K562 (cell line): ENCODE measurements at regions not wholly inside any gene's neighbourhood (a gene's known extent, or its start where the extent isn't known, plus 50 kb on each side); places are given as distances from the start of the nearest gene placed in this dataset.

ENCODE experiments used
- ATAC-seq: fragments of 200-7000 bp; cut with Tn5 transposase; 3 replicates; pipeline ENCODE4 v1.9.1; 2020; ENCODE audit warnings: moderate library complexity
- BruUV-seq: library from RNA; stranded (reverse); fragments of 400-500 nt; replicated peaks from 2 replicates; lab custom pipeline; 2021; lab: Mats Ljungman, UMichigan
- CTCF ChIA-PET: fragments of 300-600 bp; formaldehyde crosslinking; extraction: SDS; loops from one replicate; lab custom pipeline; 2021; ENCODE audit warnings: low intra/inter-chr PET ratio; lab: Yijun Ruan, JAX
- POLR2A ChIA-PET: fragments of 300-600, 350-650 bp; sonication (Branson Sonifier 250); formaldehyde crosslinking; extraction: SDS; loops from one replicate; lab custom pipeline; 2021; ENCODE audit warnings: antibody characterized with exemption, inconsistent platforms; lab: Yijun Ruan, JAX
- DNase-seq, 4 experiments: peaks; one replicate each; pipeline versions ENCODE4 v3.0.0 to v3.0.0-alpha.2; 2011 to 2018; ENCODE audit warnings: low spot score in 3 of 4, mixed read lengths in 3 of 4; ENCODE audit errors: extremely low read depth in 1 of 4
- FAIRE-seq: peaks from 2 replicates; lab custom pipeline; 2011; peaks lifted over from hg19 to GRCh38; lab: Jason Lieb, UNC
- H2AFZ ChIP-seq: 2 replicates; pipeline ENCODE4 v1.6.0; 2011; ENCODE audit warnings: low read depth, low read length, control low read depth, inconsistent platforms
- H3K27ac ChIP-seq: fragments of 200-600 bp; 3 replicates; pipeline ENCODE4 v1.8.0; 2011; ENCODE audit warnings: low read depth, mild to moderate bottlenecking, control low read depth, inconsistent platforms, low read length, moderate library complexity, mixed read lengths; ENCODE audit errors: extremely low read depth
- H3K27me3 ChIP-seq, 2 experiments: fragments of 300-600 bp in 1 of 2; 2 replicates in 1 of 2; 3 replicates in 1 of 2; pipeline versions ENCODE4 v1.6.0 to v1.8.0; 2011; ENCODE audit warnings: inconsistent platforms in 2 of 2, low read length in 2 of 2, mild to moderate bottlenecking in 1 of 2, mixed read lengths in 1 of 2, moderate library complexity in 1 of 2; ENCODE audit not compliant: control insufficient read depth in 2 of 2, insufficient read depth in 2 of 2
- H3K36me3 ChIP-seq: fragments of 300-600 bp; 3 replicates; pipeline ENCODE4 v1.8.0; 2011; ENCODE audit warnings: mild to moderate bottlenecking, low read length, inconsistent platforms; ENCODE audit not compliant: control insufficient read depth, insufficient read depth
- H3K4me1 ChIP-seq, 2 experiments: fragments of 200-600 bp in 1 of 2; replicated peaks in 1 of 2; 2 replicates in 1 of 2; 3 replicates in 1 of 2; pipeline versions ENCODE4 v1.5.1 to v1.8.0; 2011; ENCODE audit warnings: inconsistent platforms in 2 of 2, low read length in 2 of 2, mild to moderate bottlenecking in 1 of 2, mixed read lengths in 1 of 2, moderate library complexity in 1 of 2; ENCODE audit not compliant: control insufficient read depth in 2 of 2, insufficient read depth in 2 of 2
- H3K4me2 ChIP-seq: 2 replicates; pipeline ENCODE4 v1.6.1; 2011; ENCODE audit warnings: low read length, control low read depth, inconsistent platforms, mixed read lengths; ENCODE audit not compliant: insufficient read depth
- H3K4me3 ChIP-seq: fragments of 200-600 bp; sonication (generic), shearing (Covaris generic); 2 replicates; pipeline ENCODE4 v1.5.1; 2016; ENCODE audit warnings: control low read depth, inconsistent platforms
- H3K79me2 ChIP-seq: fragments of 200-600 bp; 3 replicates; pipeline ENCODE4 v1.8.0; 2011; ENCODE audit warnings: low read length, inconsistent platforms; ENCODE audit not compliant: control insufficient read depth, insufficient read depth
- H3K9ac ChIP-seq, 2 experiments: 2 replicates each; pipeline versions ENCODE4 v1.6.0 to v1.6.1; 2011; ENCODE audit warnings: low read depth in 2 of 2, low read length in 2 of 2, control low read depth in 1 of 2, inconsistent platforms in 1 of 2, mild to moderate bottlenecking in 1 of 2, mixed read lengths in 1 of 2; ENCODE audit not compliant: insufficient read depth in 1 of 2
- H3K9me1 ChIP-seq: one replicate; pipeline ENCODE4 v1.6.0; 2011; ENCODE audit warnings: inconsistent platforms, mild to moderate bottlenecking, low read length, moderate library complexity; ENCODE audit not compliant: control insufficient read depth, insufficient read depth
- H3K9me3 ChIP-seq: replicated peaks from 2 replicates; pipeline ENCODE4 v1.5.1; 2011; ENCODE audit warnings: low read depth, low read length, inconsistent platforms; ENCODE audit not compliant: control insufficient read depth, insufficient read depth
- H4K20me1 ChIP-seq: replicated peaks from 2 replicates; pipeline ENCODE4 v1.6.1; 2011; ENCODE audit warnings: low read length, inconsistent platforms, mixed read lengths; ENCODE audit not compliant: control insufficient read depth, insufficient read depth
- COPS2 ChIP-seq: fragments of 450-650 bp; conservative IDR thresholded peaks from 2 replicates; pipeline ENCODE4 v1.6.1; 2016; ENCODE audit warnings: mild to moderate bottlenecking, moderate library complexity
- ELF2 ChIP-seq: fragments of 250-450 bp; sonication (Bioruptor Pico); IDR thresholded peaks from 2 replicates; pipeline ENCODE4 v1.5.0; 2021; ENCODE audit warnings: mild to moderate bottlenecking
- EP400 ChIP-seq: fragments of 450-650 bp; IDR thresholded peaks from 2 replicates; pipeline ENCODE4 v1.6.1; 2017; ENCODE audit warnings: antibody characterized with exemption, mild to moderate bottlenecking, moderate library complexity
- GATAD2A ChIP-seq: fragments of 450-650 bp; IDR thresholded peaks from 2 replicates; pipeline ENCODE4 v1.6.1; 2017
- MAFG ChIP-seq: fragments of 450-650 bp; conservative IDR thresholded peaks from 2 replicates; pipeline ENCODE4 v1.6.1; 2016; ENCODE audit warnings: missing genetic modification characterization, missing compliant biosample characterization
- POLR3A ChIP-seq: IDR thresholded peaks from 2 replicates; pipeline ENCODE4 v1.6.1; 2011; ENCODE audit warnings: borderline replicate concordance, mild to moderate bottlenecking, moderate library complexity; ENCODE audit not compliant: insufficient read length, insufficient read depth; ENCODE audit errors: extremely low read depth
- RBM22 ChIP-seq: fragments of 200-400 bp; formaldehyde crosslinking; IDR thresholded peaks from 2 replicates; pipeline ENCODE4 v1.6.1; 2018; ENCODE audit warnings: low read length, low read depth; ENCODE audit not compliant: poor library complexity, severe bottlenecking
- SREBF1 ChIP-seq: fragments of 150-350 bp; IDR thresholded peaks from 2 replicates; pipeline ENCODE4 v1.6.1; 2014; ENCODE audit warnings: antibody characterized with exemption, low read depth, low read length, borderline replicate concordance
- SRSF9 ChIP-seq: fragments of 200-400 bp; formaldehyde crosslinking; IDR thresholded peaks from 2 replicates; pipeline ENCODE4 v1.6.1; 2017; ENCODE audit warnings: low read depth, low read length, borderline replicate concordance
- TFAM ChIP-seq: fragments of 250-450 bp; sonication (Bioruptor Pico); conservative IDR thresholded peaks from 2 replicates; pipeline ENCODE4 v1.5.0; 2021; ENCODE audit warnings: mild to moderate bottlenecking, moderate library complexity
- ZC3H11A ChIP-seq: IDR thresholded peaks from 2 replicates; pipeline ENCODE4 v1.6.1; 2012; ENCODE audit warnings: low read depth, low read length, improper control_type of control experiment
- ZFP1 ChIP-seq: fragments of 450-650 bp; formaldehyde crosslinking; IDR thresholded peaks from 2 replicates; pipeline ENCODE4 v1.4.0; 2020; ENCODE audit warnings: mild to moderate bottlenecking, mixed read lengths
- WGBS: fragments of 100-300 bp; shearing (Covaris generic); methylation state at CpG from one replicate; pipeline ENCODE4 v1.1.6; 2016; ENCODE audit warnings: low coverage, mixed read lengths; ENCODE audit not compliant: insufficient coverage; ENCODE audit errors: missing lambda C conversion rate; 5-methylcytosine and 5-hydroxymethylcytosine counted together
- in situ Hi-C: fragments of 300-500 bp; cut with MboI; formaldehyde crosslinking; loops from 4 replicates; pipeline ENCODE4 v1.15.0; 2018; ENCODE audit warnings: inconsistent platforms, mixed read lengths
- intact Hi-C: fragments of 100-400 bp; cut with micrococcal nuclease; formaldehyde crosslinking; loops from 2 replicates; pipeline ENCODE4 v1.14.2; 2022
- TF ChIP-seq, protein P1 (sequence below): fragments of 450-650 bp; IDR thresholded peaks from 2 replicates; pipeline ENCODE4 v1.6.1; 2016; ENCODE audit warnings: mild to moderate bottlenecking
- TF ChIP-seq, protein P2 (sequence below): sonication (generic); formaldehyde crosslinking; IDR thresholded peaks from 2 replicates; pipeline ENCODE4 v1.8.0; 2022; ENCODE audit warnings: mild to moderate bottlenecking, missing genetic modification reagents, borderline replicate concordance
- TF ChIP-seq, protein P3 (sequence below): sonication (generic); formaldehyde crosslinking; IDR thresholded peaks from 2 replicates; pipeline ENCODE4 v1.8.1; 2023; ENCODE audit warnings: mild to moderate bottlenecking, missing genetic modification reagents

DNA sequence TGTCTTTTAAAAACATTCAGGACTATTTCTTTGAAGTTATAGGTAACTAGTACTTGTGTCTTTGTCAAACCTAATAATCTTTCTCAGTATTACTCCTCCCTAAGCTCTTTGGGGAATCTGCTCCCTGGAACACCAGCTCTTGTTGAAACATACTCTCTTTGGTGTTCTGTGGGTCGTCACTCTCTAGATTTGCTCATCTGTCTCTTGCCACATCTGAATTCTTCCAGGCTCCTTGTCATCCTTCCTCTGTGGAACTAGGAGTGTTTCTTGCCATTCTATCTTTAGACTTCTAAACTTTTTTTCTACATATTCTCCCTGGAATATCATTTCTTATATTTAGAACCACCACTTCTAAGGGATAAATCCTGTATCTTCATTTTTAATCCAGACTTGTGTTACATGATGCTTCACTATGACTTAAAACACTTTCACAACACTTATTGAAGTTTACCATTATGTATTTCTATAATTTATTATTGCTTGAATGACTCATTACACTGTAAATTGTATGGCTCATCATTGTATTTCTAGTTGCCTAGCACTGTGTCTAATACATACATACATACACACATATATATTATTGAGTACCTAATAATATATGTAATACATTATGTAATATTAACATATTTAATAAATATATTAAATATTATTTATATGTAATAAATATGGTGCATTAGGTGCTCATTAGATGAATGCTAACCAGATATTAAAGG is 186.1 kb downstream of the TMA16 start:
- intact Hi-C loops (loop anchor here (1.0 to 2.0 kb wide), 2 partner anchors 125 to 196 kb away; no protein-coding TSS in a partner anchor), in situ Hi-C loops (no loop called here)
- ATAC-seq (no peak), DNase-seq (no peak), FAIRE-seq (no peak)
- Histone ChIP-seq H3K4me3 (no peak overlapping the region), H3K9me3 (no peaks in the 10 kb centered on the region), H3K27me3 (no peaks in the 10 kb centered on the region), H3K9me1 (no peaks in the 10 kb centered on the region), H3K4me1 (no peaks in the 10 kb centered on the region), H3K36me3 (no peaks in the 10 kb centered on the region), H3K79me2 (no peaks in the 10 kb centered on the region), H3K27ac (no peak overlapping the region), H2AFZ (no peak overlapping the region), H3K4me2 (no peak overlapping the region), H4K20me1 (no peaks in the 10 kb centered on the region), H3K9ac (no peak overlapping the region)
- ChIA-PET CTCF (no interaction called here), POLR2A (interaction anchor here (0.6 kb wide), 1 partner anchor 219 kb away, joined by 3 read pairs; no protein-coding TSS in a partner anchor)
- BruUV-seq = no TSS peak
- WGBS = 0% methylated on average over 1 of the region's 1 CpG
- no peak for TF ChIP-seq EP400
- no peak for TF ChIP-seq RBM22
- TF ChIP-seq, protein P1, sequence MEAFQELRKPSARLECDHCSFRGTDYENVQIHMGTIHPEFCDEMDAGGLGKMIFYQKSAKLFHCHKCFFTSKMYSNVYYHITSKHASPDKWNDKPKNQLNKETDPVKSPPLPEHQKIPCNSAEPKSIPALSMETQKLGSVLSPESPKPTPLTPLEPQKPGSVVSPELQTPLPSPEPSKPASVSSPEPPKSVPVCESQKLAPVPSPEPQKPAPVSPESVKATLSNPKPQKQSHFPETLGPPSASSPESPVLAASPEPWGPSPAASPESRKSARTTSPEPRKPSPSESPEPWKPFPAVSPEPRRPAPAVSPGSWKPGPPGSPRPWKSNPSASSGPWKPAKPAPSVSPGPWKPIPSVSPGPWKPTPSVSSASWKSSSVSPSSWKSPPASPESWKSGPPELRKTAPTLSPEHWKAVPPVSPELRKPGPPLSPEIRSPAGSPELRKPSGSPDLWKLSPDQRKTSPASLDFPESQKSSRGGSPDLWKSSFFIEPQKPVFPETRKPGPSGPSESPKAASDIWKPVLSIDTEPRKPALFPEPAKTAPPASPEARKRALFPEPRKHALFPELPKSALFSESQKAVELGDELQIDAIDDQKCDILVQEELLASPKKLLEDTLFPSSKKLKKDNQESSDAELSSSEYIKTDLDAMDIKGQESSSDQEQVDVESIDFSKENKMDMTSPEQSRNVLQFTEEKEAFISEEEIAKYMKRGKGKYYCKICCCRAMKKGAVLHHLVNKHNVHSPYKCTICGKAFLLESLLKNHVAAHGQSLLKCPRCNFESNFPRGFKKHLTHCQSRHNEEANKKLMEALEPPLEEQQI = no peak
- no peak for TF ChIP-seq ZFP1 (CRISPR knock-in tag)
- no peak for TF ChIP-seq SREBF1
- no peak for TF ChIP-seq ZC3H11A
- no peak for TF ChIP-seq POLR3A
- TF ChIP-seq ELF2 (CRISPR knock-in tag) = no peak
- TF ChIP-seq GATAD2A = no peak
- TF ChIP-seq, protein P2, sequence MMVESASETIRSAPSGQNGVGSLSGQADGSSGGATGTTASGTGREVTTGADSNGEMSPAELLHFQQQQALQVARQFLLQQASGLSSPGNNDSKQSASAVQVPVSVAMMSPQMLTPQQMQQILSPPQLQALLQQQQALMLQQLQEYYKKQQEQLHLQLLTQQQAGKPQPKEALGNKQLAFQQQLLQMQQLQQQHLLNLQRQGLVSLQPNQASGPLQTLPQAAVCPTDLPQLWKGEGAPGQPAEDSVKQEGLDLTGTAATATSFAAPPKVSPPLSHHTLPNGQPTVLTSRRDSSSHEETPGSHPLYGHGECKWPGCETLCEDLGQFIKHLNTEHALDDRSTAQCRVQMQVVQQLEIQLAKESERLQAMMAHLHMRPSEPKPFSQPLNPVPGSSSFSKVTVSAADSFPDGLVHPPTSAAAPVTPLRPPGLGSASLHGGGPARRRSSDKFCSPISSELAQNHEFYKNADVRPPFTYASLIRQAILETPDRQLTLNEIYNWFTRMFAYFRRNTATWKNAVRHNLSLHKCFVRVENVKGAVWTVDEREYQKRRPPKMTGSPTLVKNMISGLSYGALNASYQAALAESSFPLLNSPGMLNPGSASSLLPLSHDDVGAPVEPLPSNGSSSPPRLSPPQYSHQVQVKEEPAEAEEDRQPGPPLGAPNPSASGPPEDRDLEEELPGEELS (CRISPR knock-in tag) = no peak
- TF ChIP-seq, protein P3, sequence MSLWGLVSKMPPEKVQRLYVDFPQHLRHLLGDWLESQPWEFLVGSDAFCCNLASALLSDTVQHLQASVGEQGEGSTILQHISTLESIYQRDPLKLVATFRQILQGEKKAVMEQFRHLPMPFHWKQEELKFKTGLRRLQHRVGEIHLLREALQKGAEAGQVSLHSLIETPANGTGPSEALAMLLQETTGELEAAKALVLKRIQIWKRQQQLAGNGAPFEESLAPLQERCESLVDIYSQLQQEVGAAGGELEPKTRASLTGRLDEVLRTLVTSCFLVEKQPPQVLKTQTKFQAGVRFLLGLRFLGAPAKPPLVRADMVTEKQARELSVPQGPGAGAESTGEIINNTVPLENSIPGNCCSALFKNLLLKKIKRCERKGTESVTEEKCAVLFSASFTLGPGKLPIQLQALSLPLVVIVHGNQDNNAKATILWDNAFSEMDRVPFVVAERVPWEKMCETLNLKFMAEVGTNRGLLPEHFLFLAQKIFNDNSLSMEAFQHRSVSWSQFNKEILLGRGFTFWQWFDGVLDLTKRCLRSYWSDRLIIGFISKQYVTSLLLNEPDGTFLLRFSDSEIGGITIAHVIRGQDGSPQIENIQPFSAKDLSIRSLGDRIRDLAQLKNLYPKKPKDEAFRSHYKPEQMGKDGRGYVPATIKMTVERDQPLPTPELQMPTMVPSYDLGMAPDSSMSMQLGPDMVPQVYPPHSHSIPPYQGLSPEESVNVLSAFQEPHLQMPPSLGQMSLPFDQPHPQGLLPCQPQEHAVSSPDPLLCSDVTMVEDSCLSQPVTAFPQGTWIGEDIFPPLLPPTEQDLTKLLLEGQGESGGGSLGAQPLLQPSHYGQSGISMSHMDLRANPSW (CRISPR knock-in tag) = no peak
- no peak for TF ChIP-seq TFAM (CRISPR knock-in tag)
- TF ChIP-seq MAFG = no peak
- TF ChIP-seq COPS2 = no peak
- no peak for TF ChIP-seq SRSF9
